Gastroesophageal sphincter (tissue), 3 donors: ENCODE measurements at regions not wholly inside any gene's neighbourhood (a gene's known extent, or its start where the extent isn't known, plus 50 kb on each side); places are given as distances from the start of the nearest gene placed in this dataset.

ENCODE experiments used
- EP300 ChIP-seq: sonication (generic); formaldehyde crosslinking; IDR thresholded peaks from one replicate; pipeline ENCODE4 v1.6.1; 2017; ENCODE audit warnings: antibody characterized with exemption, mild to moderate bottlenecking
- TF ChIP-seq, protein P1 (sequence below), 4 experiments: fragments of 200-600 bp in 2 of 4; fragments of 450-650 bp in 2 of 4; sonication (generic) in 1 of 4; IDR thresholded peaks; one replicate each; pipeline ENCODE4 v1.5.1; 2017 to 2019; ENCODE audit warnings: antibody characterized with exemption in 4 of 4, mild to moderate bottlenecking in 2 of 4, moderate library complexity in 2 of 4

DNA sequence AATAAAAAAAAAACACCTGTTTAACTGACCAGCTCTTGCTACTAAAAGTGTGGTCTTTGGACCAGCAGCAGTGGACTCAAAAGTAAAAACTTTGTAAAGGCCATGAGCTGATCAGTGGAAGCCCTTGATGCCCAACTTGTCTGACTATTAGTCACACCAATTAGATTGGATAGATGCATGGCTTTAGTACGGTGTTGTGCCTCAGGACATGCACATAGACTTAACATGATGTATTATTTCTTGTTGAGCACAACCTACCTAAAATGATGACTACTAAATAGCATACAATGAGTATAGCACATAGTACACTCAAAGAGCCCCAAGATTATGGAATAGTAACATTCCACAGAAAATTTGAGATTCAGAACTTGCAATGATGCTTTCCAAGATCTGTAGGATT, 95.1 kb upstream of the FIBIN start:
- TF ChIP-seq, protein P1, sequence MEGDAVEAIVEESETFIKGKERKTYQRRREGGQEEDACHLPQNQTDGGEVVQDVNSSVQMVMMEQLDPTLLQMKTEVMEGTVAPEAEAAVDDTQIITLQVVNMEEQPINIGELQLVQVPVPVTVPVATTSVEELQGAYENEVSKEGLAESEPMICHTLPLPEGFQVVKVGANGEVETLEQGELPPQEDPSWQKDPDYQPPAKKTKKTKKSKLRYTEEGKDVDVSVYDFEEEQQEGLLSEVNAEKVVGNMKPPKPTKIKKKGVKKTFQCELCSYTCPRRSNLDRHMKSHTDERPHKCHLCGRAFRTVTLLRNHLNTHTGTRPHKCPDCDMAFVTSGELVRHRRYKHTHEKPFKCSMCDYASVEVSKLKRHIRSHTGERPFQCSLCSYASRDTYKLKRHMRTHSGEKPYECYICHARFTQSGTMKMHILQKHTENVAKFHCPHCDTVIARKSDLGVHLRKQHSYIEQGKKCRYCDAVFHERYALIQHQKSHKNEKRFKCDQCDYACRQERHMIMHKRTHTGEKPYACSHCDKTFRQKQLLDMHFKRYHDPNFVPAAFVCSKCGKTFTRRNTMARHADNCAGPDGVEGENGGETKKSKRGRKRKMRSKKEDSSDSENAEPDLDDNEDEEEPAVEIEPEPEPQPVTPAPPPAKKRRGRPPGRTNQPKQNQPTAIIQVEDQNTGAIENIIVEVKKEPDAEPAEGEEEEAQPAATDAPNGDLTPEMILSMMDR (IDR thresholded peaks at IDR 0.05), result no peak
- no peak for TF ChIP-seq EP300
